D341Med (cell line): ENCODE measurements at regions not wholly inside any gene's neighbourhood (a gene's known extent, or its start where the extent isn't known, plus 50 kb on each side); places are given as distances from the start of the nearest gene placed in this dataset.
"Not testable (repeated sequence)": the region's sequence is repeated elsewhere in the genome, so short reads cannot be mapped to it uniquely, and the experiment has no call there.

Source experiments
- DNase-seq: peaks from one replicate; pipeline ENCODE4 v3.0.0; 2012; ENCODE audit warnings: low spot score

- not testable (repeated sequence) for DNase-seq
Measured at GRCh38 chr1:221257548-221257947, 378.3 kb downstream of the HLX start.

GRCh38 chr1:221262677-221263076 is 383.4 kb downstream of the HLX start:
- not testable (repeated sequence) for DNase-seq

- peak; percentile 82 for DNase-seq
Measured at GRCh38 chr1:221263831-221264767, 384.9 kb downstream of the HLX start.

- no peak for DNase-seq
Measured at GRCh38 chr1:221264848-221265247, 385.6 kb downstream of the HLX start.

- DNase-seq, result no peak
Measured at GRCh38 chr1:221268295-221268694, 389.1 kb downstream of the HLX start.

- no peak for DNase-seq
Measured at GRCh38 chr1:221271701-221272100, 392.5 kb downstream of the HLX start.

GRCh38 chr1:221272940-221273339 is 393.7 kb downstream of the HLX start:
- DNase-seq, result peak; percentile 55

GRCh38 chr1:221274373-221274772 is 395.1 kb downstream of the HLX start:
- peak; percentile 94 for DNase-seq

- DNase-seq, result no peak
Measured at GRCh38 chr1:221276896-221277409, 397.7 kb downstream of the HLX start.

- DNase-seq, result no peak
Measured at GRCh38 chr1:221279146-221279545, 399.9 kb downstream of the HLX start.

- no peak for DNase-seq
Measured at GRCh38 chr1:221283532-221283931, 404.3 kb downstream of the HLX start.

- DNase-seq, result peak; percentile 29
Measured at GRCh38 chr1:221284028-221284427, 404.8 kb downstream of the HLX start.

GRCh38 chr1:221284991-221285390 is 405.7 kb downstream of the HLX start:
- DNase-seq, result not testable (repeated sequence)

GRCh38 chr1:221285458-221286210 is 406.4 kb downstream of the HLX start:
- DNase-seq, result not testable (repeated sequence)

- no peak for DNase-seq
Measured at GRCh38 chr1:221286399-221286798, 407.2 kb downstream of the HLX start.

- no peak for DNase-seq
Measured at GRCh38 chr1:221289103-221289502, 409.9 kb downstream of the HLX start.

- DNase-seq, result no peak
Measured at GRCh38 chr1:221290669-221291068, 411.4 kb downstream of the HLX start.

- DNase-seq, result no peak
Measured at GRCh38 chr1:221291113-221291512, 411.9 kb downstream of the HLX start.

- no peak for DNase-seq
Measured at GRCh38 chr1:221292652-221293051, 413.4 kb downstream of the HLX start.

- no peak for DNase-seq
Measured at GRCh38 chr1:221294242-221294641, 415.0 kb downstream of the HLX start.

GRCh38 chr1:221302357-221302756 is 423.1 kb downstream of the HLX start:
- DNase-seq, result no peak

GRCh38 chr1:221302810-221303209 is 423.6 kb downstream of the HLX start:
- no peak for DNase-seq

- no peak for DNase-seq
Measured at GRCh38 chr1:221303623-221304022, 424.4 kb downstream of the HLX start.
